Panc1 (cell line): ENCODE measurements at regions not wholly inside any gene's neighbourhood (a gene's known extent, or its start where the extent isn't known, plus 50 kb on each side); places are given as distances from the start of the nearest gene placed in this dataset.
A peak's percentile ranks its signal among the peaks of the same experiment; 100 is the strongest.

Experiments used
- ATAC-seq: fragments of 200-7000 bp; cut with Tn5 transposase; 2 replicates; pipeline ENCODE4 v1.9.1; 2020; ENCODE audit warnings: mild to moderate bottlenecking, moderate library complexity
- BruUV-seq: library from RNA; stranded (reverse); fragments of 400-500 nt; replicated peaks from 2 replicates; lab custom pipeline; 2021; lab: Mats Ljungman, UMichigan
- CTCF ChIA-PET: fragments of 300-600 bp; sonication (Branson Sonifier 250); formaldehyde crosslinking; loops from one replicate; lab custom pipeline; 2022; ENCODE audit warnings: antibody characterized with exemption; lab: Charles Lee
- POLR2A ChIA-PET: fragments of 300-600 bp; sonication (Branson Sonifier 250); formaldehyde crosslinking; loops from one replicate; lab custom pipeline; 2022; ENCODE audit warnings: antibody characterized with exemption; lab: Charles Lee
- DNase-seq: peaks from one replicate; pipeline ENCODE4 v3.0.0-alpha.2; 2010; ENCODE audit warnings: low read depth, low spot score
- H3K27ac ChIP-seq: 2 replicates; pipeline ENCODE4 v1.5.1; 2011; ENCODE audit warnings: mild to moderate bottlenecking, low read length, inconsistent platforms
- H3K27me3 ChIP-seq: fragments of 200-500 bp; sonication (Bioruptor generic); 2 replicates; pipeline ENCODE4 v1.6.0; 2014; ENCODE audit warnings: low read length, inconsistent platforms; ENCODE audit not compliant: control insufficient read depth, insufficient read depth
- H3K36me3 ChIP-seq: fragments of 200-500 bp; sonication (Bioruptor generic); 2 replicates; pipeline ENCODE4 v1.5.1; 2014; ENCODE audit warnings: inconsistent platforms, mild to moderate bottlenecking, low read length, moderate library complexity; ENCODE audit not compliant: control insufficient read depth, insufficient read depth
- H3K4me1 ChIP-seq: 2 replicates; pipeline ENCODE4 v1.5.1; 2011; ENCODE audit warnings: inconsistent platforms, mild to moderate bottlenecking, low read length, moderate library complexity; ENCODE audit not compliant: control insufficient read depth, insufficient read depth
- H3K4me3 ChIP-seq, 2 experiments: 2 replicates each; pipeline ENCODE4 v1.5.1; 2011 to 2012; ENCODE audit warnings: low read depth in 2 of 2, low read length in 2 of 2, mild to moderate bottlenecking in 2 of 2, inconsistent platforms in 1 of 2, moderate library complexity in 1 of 2
- H3K9me3 ChIP-seq: fragments of 200-500 bp; sonication (Bioruptor generic); 2 replicates; pipeline ENCODE4 v1.5.1; 2014; ENCODE audit warnings: low read depth, mild to moderate bottlenecking, inconsistent platforms, low read length, moderate library complexity; ENCODE audit not compliant: control insufficient read depth, insufficient read depth
- CTCF ChIP-seq: fragments of 450-650 bp; IDR thresholded peaks from 2 replicates; pipeline ENCODE4 v1.5.1; 2017; ENCODE audit warnings: mild to moderate bottlenecking
- POLR2AphosphoS5 ChIP-seq: IDR thresholded peaks from 2 replicates; pipeline ENCODE4 v1.6.1; 2012; ENCODE audit warnings: mild to moderate bottlenecking, low read depth, low read length, moderate library complexity
- REST ChIP-seq, 2 experiments: IDR thresholded peaks; 2 replicates each; pipeline ENCODE4 v1.6.1; 2011 to 2012; ENCODE audit warnings: low read depth in 2 of 2, control low read depth in 1 of 2, low read length in 1 of 2, mild to moderate bottlenecking in 1 of 2, moderate library complexity in 1 of 2; ENCODE audit not compliant: insufficient read depth in 1 of 2
- SIN3A ChIP-seq: IDR thresholded peaks from 2 replicates; pipeline ENCODE4 v1.6.1; 2012; ENCODE audit warnings: low read depth, mild to moderate bottlenecking, low read length, moderate library complexity, borderline replicate concordance; ENCODE audit not compliant: insufficient read depth
- TCF7L2 ChIP-seq: IDR thresholded peaks from 2 replicates; pipeline ENCODE4 v1.6.1; 2011; ENCODE audit warnings: mild to moderate bottlenecking, low read depth, low read length, inconsistent platforms
- in situ Hi-C: cut with HindIII; loops from 2 replicates; pipeline ENCODE4 v1.10.0; 2016; ENCODE audit warnings: low sequenced_read_pairs, low pct_unique_long_range_greater_than_20kb
- intact Hi-C: fragments of 100-400 bp; cut with micrococcal nuclease; formaldehyde crosslinking; loops from one replicate; pipeline ENCODE4 v1.10.0; 2022; ENCODE audit not compliant: unreplicated experiment

GRCh38 chr9:126158588-126159429 is 167.8 kb upstream of the MVB12B start:
- intact Hi-C loops (no loop called here), in situ Hi-C loops (no loop called here)
- CTCF ChIA-PET = no interaction called here
- no TSS peak for BruUV-seq
- TF ChIP-seq CTCF (no peak), REST (IDR thresholded peaks at IDR 0.05; ENCODE audit: insufficient read depth in 1 of 2, low read depth in 2 of 2, low read length in 1 of 2) (no peak), POLR2AphosphoS5 (no peak), TCF7L2 (no peak), SIN3A (no peak)
- ATAC-seq = 0 out of 2 replicates have a peak, but pooled peaks have one; percentile 17
- no peaks in the 10 kb centered on the region for H3K4me1 ChIP-seq
- no peak for DNase-seq
- POLR2A ChIA-PET = no interaction called here
- no peak overlapping the region for H3K27ac ChIP-seq
- no peaks in the 10 kb centered on the region for H3K27me3 ChIP-seq
- H3K9me3 ChIP-seq = no peaks in the 10 kb centered on the region
- no peaks in the 10 kb centered on the region for H3K36me3 ChIP-seq
- no peak overlapping the region for H3K4me3 ChIP-seq

- Histone ChIP-seq H3K27me3 (no peaks in the 10 kb centered on the region), H3K27ac (no peak overlapping the region), H3K4me3 (no peak overlapping the region), H3K36me3 (no peaks in the 10 kb centered on the region), H3K4me1 (no peaks in the 10 kb centered on the region), H3K9me3 (no peaks in the 10 kb centered on the region)
- no peak for TF ChIP-seq CTCF
- TF ChIP-seq TCF7L2 = no peak
- TF ChIP-seq POLR2AphosphoS5 = no peak
- TF ChIP-seq REST (IDR thresholded peaks at IDR 0.05; ENCODE audit: insufficient read depth in 1 of 2, low read depth in 2 of 2, low read length in 1 of 2) = no peak
- no peak for TF ChIP-seq SIN3A
- POLR2A ChIA-PET = no interaction called here
- intact Hi-C loops = no loop called here
- in situ Hi-C loops = no loop called here
- CTCF ChIA-PET = no interaction called here
- ATAC-seq (no peak), DNase-seq (no peak)
- BruUV-seq = no TSS peak
Measured at GRCh38 chr9:126159430-126160060, 167.1 kb upstream of the MVB12B start.
